Prostate gland (tissue), 2 donors: ENCODE measurements at regions not wholly inside any gene's neighbourhood (a gene's known extent, or its start where the extent isn't known, plus 50 kb on each side); places are given as distances from the start of the nearest gene placed in this dataset.

Source experiments
- DNase-seq: peaks from one replicate; pipeline ENCODE4 v3.0.0-alpha.2; 2019; ENCODE audit warnings: low spot score
- H3K27ac ChIP-seq, 2 donors: fragments of 200-600 bp; sonication (generic); 2 replicates each; pipeline ENCODE4 v1.5.1; 2017 to 2019
- H3K27me3 ChIP-seq: fragments of 200-600 bp; sonication (generic); replicated peaks from 2 replicates; pipeline ENCODE4 v1.5.1; 2019; ENCODE audit not compliant: insufficient read depth
- H3K36me3 ChIP-seq, 2 donors: fragments of 200-600 bp; sonication (generic); 1 replicate in 1 of 2; 2 replicates in 1 of 2; pipeline versions ENCODE4 v1.5.1 to v1.8.1; 2017 to 2019
- H3K4me1 ChIP-seq: fragments of 200-600 bp; sonication (generic); replicated peaks from 2 replicates; pipeline ENCODE4 v1.5.1; 2019
- H3K4me3 ChIP-seq, 2 donors: fragments of 200-600 bp; sonication (generic); 2 replicates each; pipeline ENCODE4 v1.5.1; 2017 to 2019
- H3K9me3 ChIP-seq: fragments of 200-600 bp; sonication (generic); 2 replicates; pipeline ENCODE4 v1.5.1; 2017
- POLR2A ChIP-seq: fragments of 450-650 bp; IDR thresholded peaks from one replicate; pipeline ENCODE4 v1.6.1; 2016; ENCODE audit warnings: antibody characterized with exemption, mild to moderate bottlenecking
- POLR2AphosphoS5 ChIP-seq: sonication (generic); formaldehyde crosslinking; IDR thresholded peaks from one replicate; pipeline ENCODE4 v1.6.1; 2017; ENCODE audit warnings: antibody characterized with exemption
- WGBS: methylation state at CpG from one replicate; pipeline ENCODE4 v1.1.5; 2018; 5-methylcytosine and 5-hydroxymethylcytosine counted together
- intact Hi-C: fragments of 100-400 bp; cut with DNase I; formaldehyde crosslinking; loops from one replicate; pipeline ENCODE4 v1.14.2; 2022
- TF ChIP-seq, protein P1 (sequence below), 4 experiments: fragments of 200-600 bp in 2 of 4; fragments of 450-650 bp in 2 of 4; sonication (generic) in 2 of 4; IDR thresholded peaks; 1 replicate in 3 of 4; 2 replicates in 1 of 4; pipeline ENCODE4 v1.5.1; 2016 to 2019; ENCODE audit warnings: antibody characterized with exemption in 4 of 4, mild to moderate bottlenecking in 2 of 4, moderate library complexity in 2 of 4

DNA sequence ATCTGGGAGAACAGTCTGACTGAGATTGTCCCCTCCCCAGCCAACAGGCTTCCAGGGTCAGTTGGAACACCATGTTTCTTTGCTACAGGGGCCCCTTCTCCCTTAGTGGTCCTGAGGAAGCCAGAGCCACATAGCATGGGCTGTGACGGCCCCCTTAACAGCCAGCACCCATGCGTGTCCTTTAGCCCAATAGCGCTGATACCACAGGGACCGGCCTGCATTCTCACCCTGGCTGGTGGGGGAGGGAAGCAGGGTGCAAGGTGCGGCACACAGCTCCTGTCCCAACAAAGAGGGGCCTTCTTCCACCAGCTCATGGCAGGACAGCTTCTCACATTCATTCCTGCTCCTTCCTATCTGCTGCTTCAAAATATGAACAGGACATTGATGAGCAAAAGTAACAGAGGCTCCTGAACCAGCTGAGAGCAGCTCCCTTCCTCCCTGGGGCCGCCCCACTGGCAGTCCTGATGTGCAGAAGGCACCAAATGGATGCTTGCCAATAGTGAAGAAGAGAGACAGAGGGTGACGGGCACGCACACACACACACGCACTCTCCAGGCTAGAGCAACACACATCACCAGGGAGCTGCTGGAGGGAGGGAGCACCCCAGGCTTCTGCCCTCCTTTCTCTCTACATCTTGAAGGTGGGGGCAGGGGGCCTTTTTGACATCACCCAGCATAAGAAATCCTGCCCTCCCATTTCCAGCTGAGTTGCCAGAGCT lies 99.4 kb downstream of the CRYAA start:
- Histone ChIP-seq H3K27me3 (no peaks in the 10 kb centered on the region), H3K4me3 (no peak overlapping the region), H3K36me3 (no peaks in the 10 kb centered on the region), H3K9me3 (no peaks in the 10 kb centered on the region), H3K4me1 (no peaks in the 10 kb centered on the region), H3K27ac (no peak overlapping the region)
- no peak for DNase-seq
- TF ChIP-seq POLR2AphosphoS5 = no peak
- TF ChIP-seq POLR2A = no peak
- TF ChIP-seq, protein P1, sequence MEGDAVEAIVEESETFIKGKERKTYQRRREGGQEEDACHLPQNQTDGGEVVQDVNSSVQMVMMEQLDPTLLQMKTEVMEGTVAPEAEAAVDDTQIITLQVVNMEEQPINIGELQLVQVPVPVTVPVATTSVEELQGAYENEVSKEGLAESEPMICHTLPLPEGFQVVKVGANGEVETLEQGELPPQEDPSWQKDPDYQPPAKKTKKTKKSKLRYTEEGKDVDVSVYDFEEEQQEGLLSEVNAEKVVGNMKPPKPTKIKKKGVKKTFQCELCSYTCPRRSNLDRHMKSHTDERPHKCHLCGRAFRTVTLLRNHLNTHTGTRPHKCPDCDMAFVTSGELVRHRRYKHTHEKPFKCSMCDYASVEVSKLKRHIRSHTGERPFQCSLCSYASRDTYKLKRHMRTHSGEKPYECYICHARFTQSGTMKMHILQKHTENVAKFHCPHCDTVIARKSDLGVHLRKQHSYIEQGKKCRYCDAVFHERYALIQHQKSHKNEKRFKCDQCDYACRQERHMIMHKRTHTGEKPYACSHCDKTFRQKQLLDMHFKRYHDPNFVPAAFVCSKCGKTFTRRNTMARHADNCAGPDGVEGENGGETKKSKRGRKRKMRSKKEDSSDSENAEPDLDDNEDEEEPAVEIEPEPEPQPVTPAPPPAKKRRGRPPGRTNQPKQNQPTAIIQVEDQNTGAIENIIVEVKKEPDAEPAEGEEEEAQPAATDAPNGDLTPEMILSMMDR (IDR thresholded peaks at IDR 0.05) = no peak
- 87% methylated on average over 9 of the region's 9 CpGs for WGBS
- intact Hi-C loops = no loop called here

DNA sequence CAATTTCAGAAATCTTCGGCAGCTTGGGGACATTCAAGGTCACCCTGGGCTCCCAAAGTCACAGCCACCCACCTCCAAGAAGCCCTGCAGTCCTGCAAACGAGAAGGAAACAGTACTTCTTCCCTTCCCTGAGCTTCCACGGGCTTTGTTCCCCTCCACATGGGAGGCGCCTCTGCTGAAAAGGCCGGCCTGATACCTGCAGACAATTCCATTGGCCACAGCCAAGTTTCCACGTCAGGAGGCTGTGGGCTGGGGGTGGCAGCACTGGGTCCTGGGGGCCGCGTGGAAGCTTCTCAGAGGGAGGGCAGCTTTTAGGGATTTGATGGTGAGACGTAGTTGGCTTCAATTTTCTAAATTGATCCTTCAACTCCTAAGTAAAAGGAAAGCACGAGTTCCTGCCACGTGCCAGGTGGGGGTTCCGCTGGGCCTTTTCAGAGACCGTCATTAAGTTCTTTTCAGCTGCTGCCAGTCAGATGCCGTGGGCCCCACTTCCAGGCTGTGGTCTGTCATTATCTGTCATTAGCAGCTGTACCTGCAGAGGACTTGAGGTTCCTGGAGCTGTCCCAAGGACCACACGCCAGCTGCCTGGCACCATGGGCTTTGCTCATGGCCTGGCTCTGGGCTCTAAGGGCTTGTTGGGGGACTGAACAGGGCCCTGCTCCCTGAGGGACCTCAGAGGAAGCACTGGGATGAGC lies 98.7 kb downstream of the CRYAA start:
- intact Hi-C loops = no loop called here
- TF ChIP-seq POLR2A (no peak), POLR2AphosphoS5 (no peak)
- TF ChIP-seq, protein P1 (IDR thresholded peaks at IDR 0.05) = no peak
- H3K4me3 ChIP-seq = no peak overlapping the region

DNA sequence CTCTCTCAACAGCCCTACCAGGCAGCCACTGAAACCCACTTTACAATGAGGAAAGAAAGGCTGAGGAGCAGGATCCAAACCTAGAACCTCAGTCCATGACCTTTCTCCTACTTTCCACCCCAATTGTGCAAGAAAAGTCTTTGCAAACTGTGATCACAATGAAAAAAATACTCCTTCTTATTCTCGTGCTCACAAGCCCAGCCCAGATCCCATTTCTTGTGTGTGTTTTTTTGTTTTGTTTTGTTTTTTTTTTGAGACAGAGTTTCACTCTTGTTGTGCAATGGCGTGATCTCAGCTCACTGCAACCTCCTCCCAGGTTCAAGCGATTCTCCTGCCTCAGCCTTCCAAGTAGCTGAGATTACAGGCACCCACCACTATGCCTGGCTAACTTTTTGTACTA lies 97.7 kb downstream of the CRYAA start:
- H3K9me3 ChIP-seq = no peaks in the 10 kb centered on the region
- WGBS = 77% methylated on average over 3 of the region's 3 CpGs
- no peak overlapping the region for H3K4me3 ChIP-seq
- no peaks in the 10 kb centered on the region for H3K27me3 ChIP-seq
- TF ChIP-seq, protein P1 (IDR thresholded peaks at IDR 0.05) = no peak
- TF ChIP-seq POLR2AphosphoS5 (no peak), POLR2A (no peak)
- intact Hi-C loops = no loop called here
- no peak overlapping the region for H3K27ac ChIP-seq
- DNase-seq = no peak
- no peaks in the 10 kb centered on the region for H3K36me3 ChIP-seq
- no peaks in the 10 kb centered on the region for H3K4me1 ChIP-seq

More for the DNA sequence above, 98.7 kb downstream of the CRYAA start:
- Histone ChIP-seq H3K4me1 (no peaks in the 10 kb centered on the region), H3K27ac (no peak overlapping the region), H3K27me3 (no peaks in the 10 kb centered on the region), H3K9me3 (no peaks in the 10 kb centered on the region), H3K36me3 (no peaks in the 10 kb centered on the region)
- no peak for DNase-seq
- 95% methylated on average over 15 of the region's 15 CpGs for WGBS

DNA sequence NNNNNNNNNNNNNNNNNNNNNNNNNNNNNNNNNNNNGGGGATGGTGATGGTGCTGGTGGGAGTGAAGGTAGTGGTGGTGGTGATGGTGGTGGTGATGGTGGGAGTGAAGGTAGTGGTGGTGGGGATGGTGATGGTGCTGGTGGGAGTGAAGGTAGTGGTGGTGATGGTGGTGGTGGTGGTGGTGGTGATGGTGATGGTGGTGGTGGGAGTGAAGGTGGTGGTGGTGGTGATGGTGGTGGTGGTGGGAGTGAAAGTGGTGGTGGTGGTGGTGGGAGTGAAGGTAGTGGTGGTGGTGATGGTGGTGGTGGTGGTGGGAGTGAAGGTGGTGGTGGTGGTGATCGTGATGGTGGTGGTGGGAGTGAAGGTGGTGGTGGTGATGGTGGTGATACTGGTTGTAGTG lies 93.6 kb downstream of the CRYAA start:
- Histone ChIP-seq H3K27ac (no peak overlapping the region), H3K27me3 (no peaks in the 10 kb centered on the region), H3K36me3 (no peaks in the 10 kb centered on the region), H3K4me3 (no peak overlapping the region), H3K4me1 (no peaks in the 10 kb centered on the region), H3K9me3 (no peaks in the 10 kb centered on the region)
- WGBS = 93% methylated on average over 1 of the region's 1 CpG
- no peak for DNase-seq
- intact Hi-C loops = no loop called here
- no peak for TF ChIP-seq POLR2AphosphoS5
- TF ChIP-seq, protein P1 (IDR thresholded peaks at IDR 0.05) = no peak
- no peak for TF ChIP-seq POLR2A
